HEK293T (cell line): ENCODE measurements at regions not wholly inside any gene's neighbourhood (a gene's known extent, or its start where the extent isn't known, plus 50 kb on each side); places are given as distances from the start of the nearest gene placed in this dataset.

Experiments used
- ARNT ChIP-seq: fragments of 450-650 bp; IDR thresholded peaks from 2 replicates; pipeline ENCODE4 v1.6.1; 2017; ENCODE audit warnings: mild to moderate bottlenecking
- BHLHE40 ChIP-seq: fragments of 450-650 bp; IDR thresholded peaks from 2 replicates; pipeline ENCODE4 v1.6.1; 2016; ENCODE audit warnings: mild to moderate bottlenecking, moderate library complexity, borderline replicate concordance
- CTBP1 ChIP-seq: fragments of 450-650 bp; IDR thresholded peaks from 2 replicates; pipeline ENCODE4 v1.6.1; 2016; ENCODE audit warnings: borderline replicate concordance
- FOXA1 ChIP-seq: fragments of 450-650 bp; IDR thresholded peaks from 2 replicates; pipeline ENCODE4 v1.6.1; 2016; ENCODE audit warnings: mild to moderate bottlenecking
- FOXK2 ChIP-seq: fragments of 450-650 bp; IDR thresholded peaks from 2 replicates; pipeline ENCODE4 v1.6.1; 2016; ENCODE audit warnings: mild to moderate bottlenecking
- FOXM1 ChIP-seq: fragments of 450-650 bp; IDR thresholded peaks from 2 replicates; pipeline ENCODE4 v1.6.1; 2017; ENCODE audit warnings: mild to moderate bottlenecking, borderline replicate concordance
- HDGF ChIP-seq: fragments of 450-650 bp; IDR thresholded peaks from 2 replicates; pipeline ENCODE4 v1.6.1; 2017; ENCODE audit warnings: antibody characterized with exemption, borderline replicate concordance
- LEF1 ChIP-seq: fragments of 450-650 bp; IDR thresholded peaks from 2 replicates; pipeline ENCODE4 v1.6.1; 2017; ENCODE audit warnings: mild to moderate bottlenecking, borderline replicate concordance
- PKNOX1 ChIP-seq: fragments of 450-650 bp; IDR thresholded peaks from 2 replicates; pipeline ENCODE4 v1.6.1; 2016
- SP1 ChIP-seq: fragments of 450-650 bp; IDR thresholded peaks from 2 replicates; pipeline ENCODE4 v1.6.1; 2017
- SUZ12 ChIP-seq: fragments of 450-650 bp; IDR thresholded peaks from 2 replicates; pipeline ENCODE4 v1.6.1; 2016; ENCODE audit warnings: mild to moderate bottlenecking

GRCh38 chrX:122439831-122440230, 744.2 kb upstream of the GRIA3 start:
- no peak for TF ChIP-seq PKNOX1
- no peak for TF ChIP-seq SP1
- TF ChIP-seq ARNT, result no peak
- TF ChIP-seq SUZ12, result no peak
- TF ChIP-seq FOXK2, result no peak
- TF ChIP-seq CTBP1, result no peak
- no peak for TF ChIP-seq FOXM1
- TF ChIP-seq FOXA1, result no peak
- TF ChIP-seq BHLHE40, result no peak
- no peak for TF ChIP-seq LEF1
- no peak for TF ChIP-seq HDGF
